Sigmoid colon (tissue), 6 donors: ENCODE measurements at regions not wholly inside any gene's neighbourhood (a gene's known extent, or its start where the extent isn't known, plus 50 kb on each side); places are given as distances from the start of the nearest gene placed in this dataset.

Experiments
- DNase-seq: peaks from one replicate; pipeline ENCODE4 v3.0.0-alpha.2; 2019
- H3K27ac ChIP-seq, 4 donors: fragments of 200-600 bp; sonication (generic); one replicate each; pipeline ENCODE4 v1.5.1; 2016 to 2019; ENCODE audit warnings: mild to moderate bottlenecking in 1 of 4
- H3K27me3 ChIP-seq, 3 donors: fragments of 200-600 bp; sonication (generic); one replicate each; pipeline ENCODE4 v1.5.1; 2019; ENCODE audit warnings: mild to moderate bottlenecking in 1 of 3
- H3K36me3 ChIP-seq, 4 donors: fragments of 200-600 bp; sonication (generic); one replicate each; pipeline ENCODE4 v1.5.1; 2016 to 2019
- H3K4me1 ChIP-seq, 4 donors: fragments of 200-600 bp; sonication (generic); one replicate each; pipeline ENCODE4 v1.5.1; 2017 to 2019
- H3K4me3 ChIP-seq, 4 donors: fragments of 200-600 bp; sonication (generic); one replicate each; pipeline ENCODE4 v1.5.1; 2017 to 2019; ENCODE audit warnings: mild to moderate bottlenecking in 2 of 4, moderate library complexity in 1 of 4
- H3K9me3 ChIP-seq, 4 donors: fragments of 200-600 bp in 3 of 4; sonication (generic) in 3 of 4; one replicate each; pipeline versions ENCODE4 v1.5.1 to v1.6.1; 2013 to 2019
- EP300 ChIP-seq, 4 donors: sonication (generic); formaldehyde crosslinking; IDR thresholded peaks; one replicate each; pipeline ENCODE4 v1.6.1; 2017; ENCODE audit warnings: antibody characterized with exemption in 4 of 4
- POLR2A ChIP-seq, 2 donors: fragments of 450-650 bp; IDR thresholded peaks; one replicate each; pipeline ENCODE4 v1.6.1; 2016; ENCODE audit warnings: antibody characterized with exemption in 2 of 2, mild to moderate bottlenecking in 2 of 2, moderate library complexity in 2 of 2
- POLR2AphosphoS5 ChIP-seq, 4 donors: sonication (generic); formaldehyde crosslinking; IDR thresholded peaks; one replicate each; pipeline ENCODE4 v1.6.1; 2017; ENCODE audit warnings: antibody characterized with exemption in 4 of 4
- WGBS, 2 donors: extraction: QIAGEN DNeasy Blood & Tissue Kit; methylation state at CpG; one replicate each; pipeline ENCODE4 v1.1.7; 2013; 5-methylcytosine and 5-hydroxymethylcytosine counted together
- intact Hi-C: fragments of 100-400 bp; cut with DNase I; formaldehyde crosslinking; loops from one replicate; pipeline ENCODE4 v1.15.1; 2023
- TF ChIP-seq, protein P1 (sequence below), 4 experiments: fragments of 450-650 bp in 3 of 4; fragments of 200-600 bp in 1 of 4; IDR thresholded peaks; one replicate each; pipeline ENCODE4 v1.5.1; 2016 to 2019; ENCODE audit warnings: antibody characterized with exemption in 4 of 4, mild to moderate bottlenecking in 3 of 4, moderate library complexity in 2 of 4
- donor health status: healthy with polysubstance abuse.
- donor health status: healthy.

DNA sequence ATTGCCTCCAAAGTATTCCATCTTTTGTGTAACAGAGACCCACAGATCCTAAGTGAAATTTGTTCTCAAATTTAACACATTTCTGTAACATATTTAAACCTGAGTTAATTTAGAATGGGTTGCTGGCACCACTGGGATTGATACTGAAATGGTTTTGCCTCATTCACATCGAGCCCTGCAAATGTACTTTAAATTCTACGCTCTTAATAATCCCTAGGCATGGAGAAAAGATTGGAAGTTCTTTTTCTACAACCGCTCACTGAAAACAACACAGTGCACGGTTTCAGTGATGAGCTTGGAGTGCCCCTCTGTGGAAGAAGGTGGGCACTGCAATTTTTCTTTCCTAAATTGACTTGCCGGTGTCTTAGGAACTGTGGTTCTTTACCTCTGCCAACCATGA is 109.9 kb upstream of the ATP11B start:
- Histone ChIP-seq H3K9me3 (no peaks in the 10 kb centered on the region), H3K27ac (no peak overlapping the region), H3K27me3 (peaks cover 0 to 37% (median 0%) of the 10 kb centered on the region in 3 donors), H3K36me3 (no peaks in the 10 kb centered on the region), H3K4me1 (peaks cover 0 to 17% (median 10%) of the 10 kb centered on the region in 4 donors), H3K4me3 (peak overlapping the region in 3 of 4 donors; percentile 48 to 59 (median 58))
- WGBS, 2 donors, result 1 to 4% methylated on average over 5 of the region's 5 CpGs
- TF ChIP-seq POLR2AphosphoS5 (IDR thresholded peaks at IDR 0.05), result no peak
- TF ChIP-seq, protein P1, sequence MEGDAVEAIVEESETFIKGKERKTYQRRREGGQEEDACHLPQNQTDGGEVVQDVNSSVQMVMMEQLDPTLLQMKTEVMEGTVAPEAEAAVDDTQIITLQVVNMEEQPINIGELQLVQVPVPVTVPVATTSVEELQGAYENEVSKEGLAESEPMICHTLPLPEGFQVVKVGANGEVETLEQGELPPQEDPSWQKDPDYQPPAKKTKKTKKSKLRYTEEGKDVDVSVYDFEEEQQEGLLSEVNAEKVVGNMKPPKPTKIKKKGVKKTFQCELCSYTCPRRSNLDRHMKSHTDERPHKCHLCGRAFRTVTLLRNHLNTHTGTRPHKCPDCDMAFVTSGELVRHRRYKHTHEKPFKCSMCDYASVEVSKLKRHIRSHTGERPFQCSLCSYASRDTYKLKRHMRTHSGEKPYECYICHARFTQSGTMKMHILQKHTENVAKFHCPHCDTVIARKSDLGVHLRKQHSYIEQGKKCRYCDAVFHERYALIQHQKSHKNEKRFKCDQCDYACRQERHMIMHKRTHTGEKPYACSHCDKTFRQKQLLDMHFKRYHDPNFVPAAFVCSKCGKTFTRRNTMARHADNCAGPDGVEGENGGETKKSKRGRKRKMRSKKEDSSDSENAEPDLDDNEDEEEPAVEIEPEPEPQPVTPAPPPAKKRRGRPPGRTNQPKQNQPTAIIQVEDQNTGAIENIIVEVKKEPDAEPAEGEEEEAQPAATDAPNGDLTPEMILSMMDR (IDR thresholded peaks at IDR 0.05), result peak; percentile 41 to 88 (median 75)
- intact Hi-C loops, result loop anchor here (2.0 kb wide), 1 partner anchor 975 kb away; no protein-coding TSS in a partner anchor
- no peak for DNase-seq

DNA sequence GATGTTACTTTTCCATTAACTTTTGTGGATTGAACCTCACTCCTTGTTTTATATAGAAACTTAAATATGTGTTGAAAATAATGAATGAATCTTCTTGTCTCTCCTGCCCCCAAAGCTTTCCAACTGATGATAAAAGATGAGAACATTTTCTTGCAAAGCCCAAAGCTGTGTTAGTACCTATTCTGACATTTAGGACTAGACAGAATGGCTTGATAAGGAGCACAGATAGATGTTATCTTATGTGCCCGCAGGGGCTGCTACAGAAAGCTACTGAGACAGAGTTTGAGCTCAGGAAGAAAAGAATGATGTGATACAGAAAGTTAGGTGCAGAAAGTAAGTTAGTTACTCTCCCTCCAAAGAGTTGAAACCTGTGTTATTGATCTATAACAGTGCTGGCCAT is 109.4 kb upstream of the ATP11B start:
- DNase-seq, result no peak
- H3K4me3 ChIP-seq, result no peak overlapping the region
- H3K27ac ChIP-seq, result no peak overlapping the region
- TF ChIP-seq EP300 (IDR thresholded peaks at IDR 0.05) (no peak), POLR2A (IDR thresholded peaks at IDR 0.05) (no peak)
- TF ChIP-seq, protein P1 (IDR thresholded peaks at IDR 0.05), result no peak
- H3K4me1 ChIP-seq, result peaks cover 0 to 17% (median 10%) of the 10 kb centered on the region in 4 donors
- H3K9me3 ChIP-seq, result no peaks in the 10 kb centered on the region
- 2 to 8% methylated on average over 1 of the region's 1 CpG for WGBS, 2 donors
- H3K27me3 ChIP-seq, result peaks cover 0 to 37% (median 0%) of the 10 kb centered on the region in 3 donors
- no peaks in the 10 kb centered on the region for H3K36me3 ChIP-seq
- intact Hi-C loops, result loop anchor here (2.0 kb wide), 1 partner anchor 975 kb away; no protein-coding TSS in a partner anchor

DNA sequence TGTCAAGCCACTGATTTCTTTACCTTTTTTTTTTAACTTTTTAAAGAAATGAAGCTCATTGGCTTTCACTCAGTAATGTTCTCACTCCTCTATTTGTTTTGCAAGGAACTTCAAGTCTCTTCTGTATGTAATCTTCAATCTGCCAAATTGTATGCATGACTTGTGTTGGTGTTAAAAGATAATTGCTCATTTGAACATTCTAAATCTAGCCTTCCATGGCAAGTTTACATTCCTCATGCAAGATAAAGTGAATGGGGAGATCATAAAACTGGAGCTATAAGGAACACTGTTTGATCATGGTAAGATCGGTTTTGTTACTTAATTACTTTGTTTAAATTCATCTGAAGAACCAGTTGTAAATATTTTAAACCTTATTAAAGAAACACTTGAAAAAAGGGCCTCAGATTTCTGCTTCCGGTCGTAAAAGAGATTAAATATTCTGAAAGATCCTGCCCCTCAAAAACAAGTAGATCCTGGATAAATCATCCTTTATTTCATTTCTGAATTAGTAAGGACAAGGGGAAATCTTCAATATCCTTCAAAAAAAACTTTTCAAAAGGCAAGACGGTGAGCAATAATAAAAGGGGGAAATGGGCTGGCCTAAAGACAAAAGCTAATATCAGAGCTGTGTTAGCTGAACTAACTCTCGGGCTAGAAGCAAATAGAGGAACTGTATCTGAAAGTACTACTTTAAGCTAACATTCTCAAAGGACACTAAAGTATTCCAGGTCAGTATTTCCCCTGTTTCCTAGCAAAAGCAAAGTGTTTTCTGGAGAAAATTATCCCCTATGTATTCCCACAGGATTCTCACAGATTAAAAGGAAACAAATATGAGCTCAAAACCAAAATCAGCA is 107.0 kb upstream of the ATP11B start:
- TF ChIP-seq, protein P1 (IDR thresholded peaks at IDR 0.05), result no peak
- TF ChIP-seq POLR2AphosphoS5 (IDR thresholded peaks at IDR 0.05), result no peak
- no peak for TF ChIP-seq EP300 (IDR thresholded peaks at IDR 0.05)
- TF ChIP-seq POLR2A (IDR thresholded peaks at IDR 0.05), result no peak
- no peak overlapping the region for H3K4me3 ChIP-seq
- peaks cover 0 to 17% (median 10%) of the 10 kb centered on the region in 4 donors for H3K4me1 ChIP-seq
- DNase-seq, result no peak
- H3K27me3 ChIP-seq, result peaks cover 0 to 37% (median 0%) of the 10 kb centered on the region in 3 donors
- intact Hi-C loops, result no loop called here
- no peaks in the 10 kb centered on the region for H3K9me3 ChIP-seq
- WGBS, 2 donors, result 9 to 32% methylated on average over 5 of the region's 5 CpGs
- H3K36me3 ChIP-seq, result no peaks in the 10 kb centered on the region
- H3K27ac ChIP-seq, result no peak overlapping the region

DNA sequence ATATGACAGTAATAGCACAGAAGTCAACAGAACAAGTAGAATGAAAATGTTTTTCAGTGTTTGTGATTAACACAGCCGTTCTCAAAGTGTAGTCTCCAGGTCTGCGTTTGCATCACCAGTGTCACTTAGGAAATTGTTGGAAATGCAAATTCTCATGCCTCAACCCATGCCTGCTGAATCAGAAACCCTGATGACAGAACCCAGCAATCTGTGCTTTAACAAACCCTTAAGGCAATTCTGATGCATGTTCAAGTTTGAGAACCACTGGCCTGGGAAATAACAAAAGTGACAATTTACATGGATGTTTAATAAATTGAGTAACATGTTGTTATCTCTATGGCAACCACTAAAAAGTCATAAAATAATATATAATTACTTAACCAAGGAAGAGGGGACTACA is 103.1 kb upstream of the ATP11B start:
- Histone ChIP-seq H3K9me3 (no peaks in the 10 kb centered on the region), H3K36me3 (no peaks in the 10 kb centered on the region), H3K4me3 (no peak overlapping the region), H3K27me3 (peaks cover 0 to 18% (median 0%) of the 10 kb centered on the region in 3 donors), H3K27ac (no peak overlapping the region), H3K4me1 (no peaks in the 10 kb centered on the region)
- 78 to 79% methylated on average over 2 of the region's 2 CpGs for WGBS, 2 donors
- no peak for DNase-seq
- TF ChIP-seq POLR2A (IDR thresholded peaks at IDR 0.05) (no peak), EP300 (IDR thresholded peaks at IDR 0.05) (no peak), POLR2AphosphoS5 (IDR thresholded peaks at IDR 0.05) (no peak)
- TF ChIP-seq, protein P1 (IDR thresholded peaks at IDR 0.05), result no peak
- intact Hi-C loops, result no loop called here
